Stomach (tissue), 8 donors: ENCODE measurements at regions not wholly inside any gene's neighbourhood (a gene's known extent, or its start where the extent isn't known, plus 50 kb on each side); places are given as distances from the start of the nearest gene placed in this dataset.

Experiments used
- DNase-seq, 2 donors: peaks; one replicate each; pipeline versions ENCODE4 v3.0.0 to v3.0.0-alpha.2; 2013 to 2019
- H3K27ac ChIP-seq, 5 donors: fragments of 200-600 bp in 4 of 5; sonication (generic) in 4 of 5; one replicate each; pipeline ENCODE4 v1.5.1; 2013 to 2019; ENCODE audit warnings: mild to moderate bottlenecking in 1 of 5, moderate library complexity in 1 of 5
- H3K27me3 ChIP-seq, 3 donors: fragments of 200-600 bp; sonication (generic); one replicate each; pipeline ENCODE4 v1.5.1; 2017 to 2019; ENCODE audit warnings: mixed run types in 1 of 3
- H3K36me3 ChIP-seq, 4 donors: fragments of 200-600 bp; sonication (generic); 1 replicate in 3 of 4; 2 replicates in 1 of 4; pipeline ENCODE4 v1.5.1; 2016 to 2019
- H3K4me1 ChIP-seq, 4 donors: fragments of 200-600 bp; sonication (generic); one replicate each; pipeline ENCODE4 v1.5.1; 2016 to 2019
- H3K4me3 ChIP-seq, 4 donors: fragments of 200-600 bp; sonication (generic) in 3 of 4; one replicate each; pipeline ENCODE4 v1.5.1; 2016 to 2019; ENCODE audit warnings: mild to moderate bottlenecking in 1 of 4
- H3K9me3 ChIP-seq, 4 donors: fragments of 200-600 bp; sonication (generic); one replicate each; pipeline ENCODE4 v1.5.1; 2016 to 2019
- EP300 ChIP-seq: sonication (generic); formaldehyde crosslinking; IDR thresholded peaks from one replicate; pipeline ENCODE4 v1.6.1; 2017; ENCODE audit warnings: antibody characterized with exemption
- POLR2A ChIP-seq, 4 donors: fragments of 450-650 bp; IDR thresholded peaks; one replicate each; pipeline ENCODE4 v1.6.1; 2016; ENCODE audit warnings: antibody characterized with exemption in 4 of 4, control low read depth in 2 of 4, mild to moderate bottlenecking in 1 of 4, moderate library complexity in 1 of 4
- POLR2AphosphoS5 ChIP-seq, 3 donors: sonication (generic); formaldehyde crosslinking; IDR thresholded peaks; one replicate each; pipeline ENCODE4 v1.6.1; 2016; ENCODE audit warnings: antibody characterized with exemption in 3 of 3
- WGBS, 5 donors: extraction: QIAGEN DNeasy Blood & Tissue Kit in 3 of 5; methylation state at CpG; one replicate each; pipeline versions ENCODE4 v1.1.5 to v1.1.7; 2013 to 2018; 5-methylcytosine and 5-hydroxymethylcytosine counted together
- intact Hi-C: fragments of 100-400 bp; cut with DNase I; formaldehyde crosslinking; loops from one replicate; pipeline ENCODE4 v1.15.1; 2023; ENCODE audit warnings: low total_unique reads
- TF ChIP-seq, protein P1 (sequence below), 7 experiments: fragments of 450-650 bp in 4 of 7; fragments of 200-600 bp in 3 of 7; sonication (generic) in 3 of 7; IDR thresholded peaks; one replicate each; pipeline ENCODE4 v1.5.1; 2016 to 2019; ENCODE audit warnings: antibody characterized with exemption in 7 of 7, control low read depth in 2 of 7, mild to moderate bottlenecking in 1 of 7
- donor health status: healthy with polysubstance abuse.
- donor health status: Bipolar disorder and iron deficiency.
- donor health status: healthy.

DNA sequence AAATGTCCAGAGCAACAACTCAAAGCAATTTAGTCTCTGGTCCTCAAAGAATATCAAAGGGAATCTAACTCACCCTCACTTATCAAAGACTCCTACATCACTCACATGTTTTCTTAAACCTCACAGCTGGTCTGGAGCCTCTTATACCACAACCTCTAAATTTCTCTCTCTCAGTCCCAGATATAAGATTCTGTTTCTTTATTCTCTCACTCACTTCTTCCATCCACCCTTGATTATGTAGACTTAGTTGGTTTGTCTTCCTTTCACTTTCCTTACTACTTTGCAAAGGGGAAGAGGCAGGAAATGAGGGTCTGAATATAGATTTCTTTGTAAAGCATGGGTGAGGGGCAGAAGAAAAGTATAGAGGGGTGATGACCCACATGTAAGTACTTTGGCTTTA is 75.4 kb upstream of the STARD4 start:
- intact Hi-C loops = no loop called here
- Histone ChIP-seq H3K36me3 (no peaks in the 10 kb centered on the region), H3K9me3 (no peaks in the 10 kb centered on the region), H3K27ac (no peak overlapping the region), H3K4me3 (no peak overlapping the region), H3K27me3 (no peaks in the 10 kb centered on the region), H3K4me1 (no peaks in the 10 kb centered on the region)
- no peak for DNase-seq
- TF ChIP-seq POLR2AphosphoS5 (IDR thresholded peaks at IDR 0.05) (no peak), EP300 (no peak), POLR2A (IDR thresholded peaks at IDR 0.05) (no peak)
- TF ChIP-seq, protein P1, sequence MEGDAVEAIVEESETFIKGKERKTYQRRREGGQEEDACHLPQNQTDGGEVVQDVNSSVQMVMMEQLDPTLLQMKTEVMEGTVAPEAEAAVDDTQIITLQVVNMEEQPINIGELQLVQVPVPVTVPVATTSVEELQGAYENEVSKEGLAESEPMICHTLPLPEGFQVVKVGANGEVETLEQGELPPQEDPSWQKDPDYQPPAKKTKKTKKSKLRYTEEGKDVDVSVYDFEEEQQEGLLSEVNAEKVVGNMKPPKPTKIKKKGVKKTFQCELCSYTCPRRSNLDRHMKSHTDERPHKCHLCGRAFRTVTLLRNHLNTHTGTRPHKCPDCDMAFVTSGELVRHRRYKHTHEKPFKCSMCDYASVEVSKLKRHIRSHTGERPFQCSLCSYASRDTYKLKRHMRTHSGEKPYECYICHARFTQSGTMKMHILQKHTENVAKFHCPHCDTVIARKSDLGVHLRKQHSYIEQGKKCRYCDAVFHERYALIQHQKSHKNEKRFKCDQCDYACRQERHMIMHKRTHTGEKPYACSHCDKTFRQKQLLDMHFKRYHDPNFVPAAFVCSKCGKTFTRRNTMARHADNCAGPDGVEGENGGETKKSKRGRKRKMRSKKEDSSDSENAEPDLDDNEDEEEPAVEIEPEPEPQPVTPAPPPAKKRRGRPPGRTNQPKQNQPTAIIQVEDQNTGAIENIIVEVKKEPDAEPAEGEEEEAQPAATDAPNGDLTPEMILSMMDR (IDR thresholded peaks at IDR 0.05) = no peak

DNA sequence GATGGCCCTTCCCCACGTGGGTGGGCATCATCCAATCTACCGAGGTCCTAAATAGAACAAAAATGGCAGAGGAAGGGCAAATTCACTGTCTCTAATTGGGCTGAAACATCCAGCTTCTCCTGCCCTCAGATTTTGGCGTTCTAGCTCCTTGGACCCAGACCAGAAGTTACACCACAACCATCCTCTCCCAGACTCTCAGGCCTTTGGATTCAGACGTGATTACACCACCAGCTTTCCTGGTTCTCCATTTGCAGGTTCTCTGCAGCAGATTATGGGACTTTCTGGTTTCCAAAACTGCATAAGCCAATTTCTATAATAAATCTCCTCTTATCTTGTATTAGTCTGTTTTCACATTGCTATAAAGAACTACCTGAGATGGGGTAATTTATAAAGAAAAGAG is 73.6 kb upstream of the STARD4 start:
- no peaks in the 10 kb centered on the region for H3K4me1 ChIP-seq
- no peaks in the 10 kb centered on the region for H3K36me3 ChIP-seq
- no peak overlapping the region for H3K27ac ChIP-seq
- no peak for DNase-seq
- intact Hi-C loops = no loop called here
- H3K9me3 ChIP-seq = no peaks in the 10 kb centered on the region
- no peak overlapping the region for H3K4me3 ChIP-seq
- H3K27me3 ChIP-seq = no peaks in the 10 kb centered on the region
- WGBS, 5 donors = 69 to 80% (median 71%) methylated on average over 4 of the region's 4 CpGs
- no peak for TF ChIP-seq POLR2AphosphoS5 (IDR thresholded peaks at IDR 0.05)
- no peak for TF ChIP-seq POLR2A (IDR thresholded peaks at IDR 0.05)
- TF ChIP-seq EP300 = no peak
- TF ChIP-seq, protein P1 (IDR thresholded peaks at IDR 0.05) = no peak

DNA sequence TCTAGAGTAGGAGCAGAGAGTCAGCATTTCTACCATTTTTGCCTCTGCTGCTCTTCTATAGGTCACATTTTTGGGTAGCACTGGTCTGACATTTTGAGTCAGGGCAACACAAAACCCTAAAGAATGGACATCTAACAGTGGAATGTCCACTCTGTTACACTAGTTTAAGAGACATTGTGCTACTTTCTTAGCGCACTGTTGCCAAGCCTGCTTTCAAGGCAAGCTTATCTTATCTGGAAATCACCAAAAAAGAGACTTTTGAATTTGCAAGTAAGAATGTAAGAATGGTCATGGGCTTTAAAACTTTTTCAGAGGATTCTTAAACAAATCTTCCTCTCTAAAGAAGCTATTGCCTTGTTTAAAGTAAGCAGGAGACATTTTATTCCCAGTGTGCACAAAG is 73.0 kb upstream of the STARD4 start:
- no peak for TF ChIP-seq POLR2AphosphoS5 (IDR thresholded peaks at IDR 0.05)
- TF ChIP-seq POLR2A (IDR thresholded peaks at IDR 0.05) = no peak
- TF ChIP-seq, protein P1 (IDR thresholded peaks at IDR 0.05) = no peak
- TF ChIP-seq EP300 = no peak
- Histone ChIP-seq H3K36me3 (no peaks in the 10 kb centered on the region), H3K4me3 (no peak overlapping the region), H3K27ac (no peak overlapping the region), H3K4me1 (no peaks in the 10 kb centered on the region), H3K9me3 (no peaks in the 10 kb centered on the region), H3K27me3 (no peaks in the 10 kb centered on the region)
- 75 to 96% (median 86%) methylated on average over 1 of the region's 1 CpG for WGBS, 5 donors
- intact Hi-C loops = no loop called here
- no peak for DNase-seq

DNA sequence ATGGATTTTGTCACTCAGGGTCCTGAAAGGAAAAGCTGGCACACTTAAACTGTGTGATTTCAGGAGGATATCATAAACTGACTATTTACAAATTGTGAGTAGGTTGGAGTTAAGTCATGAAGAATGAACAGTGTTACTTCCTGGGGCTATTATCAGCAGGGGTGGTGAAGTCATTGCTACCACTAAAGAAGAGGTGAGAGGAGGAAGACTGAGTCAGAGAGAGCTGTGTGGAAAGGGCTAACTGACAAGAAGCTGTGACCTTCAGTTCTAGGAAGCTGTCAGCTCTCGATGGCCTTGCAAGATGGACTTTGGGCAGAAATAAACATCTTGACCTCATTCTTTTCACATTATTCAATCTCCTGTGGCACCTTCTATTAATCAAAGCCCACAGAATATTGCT is 72.3 kb upstream of the STARD4 start:
- no peak overlapping the region for H3K27ac ChIP-seq
- peak in 1 of 2 donors; percentile 44 for DNase-seq
- H3K9me3 ChIP-seq = no peaks in the 10 kb centered on the region
- TF ChIP-seq, protein P1 (IDR thresholded peaks at IDR 0.05) = no peak
- TF ChIP-seq POLR2AphosphoS5 (IDR thresholded peaks at IDR 0.05) (no peak), EP300 (no peak), POLR2A (IDR thresholded peaks at IDR 0.05) (no peak)
- no peaks in the 10 kb centered on the region for H3K36me3 ChIP-seq
- H3K4me1 ChIP-seq = no peaks in the 10 kb centered on the region
- intact Hi-C loops = no loop called here
- no peaks in the 10 kb centered on the region for H3K27me3 ChIP-seq
- 63 to 92% (median 70%) methylated on average over 1 of the region's 1 CpG for WGBS, 5 donors
- H3K4me3 ChIP-seq = no peak overlapping the region
